ENCODE measurements at regions not wholly inside any gene's neighbourhood (a gene's known extent, or its start where the extent isn't known, plus 50 kb on each side); places are given as distances from the start of the nearest gene placed in this dataset.

GRCh38 chr14:101445278-101445677, 116.0 kb upstream of the DIO3 start:
- no peak for TF ChIP-seq CTCF (IDR thresholded peaks at IDR 0.05; ENCODE audit: insufficient read depth, low read length, poor library complexity, severe bottlenecking)
- Histone ChIP-seq H3K36me3 (ENCODE audit: control insufficient read depth, insufficient read depth, low read length) (no peaks in the 10 kb centered on the region), H3K27me3 (ENCODE audit: control insufficient read depth, insufficient read depth, low read length) (no peaks in the 10 kb centered on the region), H3K4me3 (ENCODE audit: low read depth, low read length) (no peak overlapping the region)
- DNase-seq (ENCODE audit: low read depth): no peak

- H3K4me3 ChIP-seq (ENCODE audit: low read depth, low read length): no peak overlapping the region
- no peaks in the 10 kb centered on the region for H3K36me3 ChIP-seq (ENCODE audit: control insufficient read depth, insufficient read depth, low read length)
- no peak for TF ChIP-seq CTCF (IDR thresholded peaks at IDR 0.05; ENCODE audit: insufficient read depth, low read length, poor library complexity, severe bottlenecking)
- DNase-seq (ENCODE audit: low read depth): no peak
- no peaks in the 10 kb centered on the region for H3K27me3 ChIP-seq (ENCODE audit: control insufficient read depth, insufficient read depth, low read length)
Observed at GRCh38 chr14:101446387-101446969, 114.8 kb upstream of the DIO3 start.

GRCh38 chr14:101449114-101449513, 112.2 kb upstream of the DIO3 start:
- no peaks in the 10 kb centered on the region for H3K27me3 ChIP-seq (ENCODE audit: control insufficient read depth, insufficient read depth, low read length)
- no peak overlapping the region for H3K4me3 ChIP-seq (ENCODE audit: low read depth, low read length)
- H3K36me3 ChIP-seq (ENCODE audit: control insufficient read depth, insufficient read depth, low read length): no peaks in the 10 kb centered on the region
- no peak for DNase-seq (ENCODE audit: low read depth)
- TF ChIP-seq CTCF (IDR thresholded peaks at IDR 0.05; ENCODE audit: insufficient read depth, low read length, poor library complexity, severe bottlenecking): no peak

GRCh38 chr14:101451166-101451565, 110.1 kb upstream of the DIO3 start:
- no peak for TF ChIP-seq CTCF (IDR thresholded peaks at IDR 0.05; ENCODE audit: insufficient read depth, low read length, poor library complexity, severe bottlenecking)
- Histone ChIP-seq H3K27me3 (ENCODE audit: control insufficient read depth, insufficient read depth, low read length) (peaks cover 14% of the 10 kb centered on the region), H3K4me3 (ENCODE audit: low read depth, low read length) (no peak overlapping the region), H3K36me3 (ENCODE audit: control insufficient read depth, insufficient read depth, low read length) (no peaks in the 10 kb centered on the region)
- no peak for DNase-seq (ENCODE audit: low read depth)

GRCh38 chr14:101453225-101453624, 108.1 kb upstream of the DIO3 start:
- DNase-seq (ENCODE audit: low read depth): no peak
- TF ChIP-seq CTCF (IDR thresholded peaks at IDR 0.05; ENCODE audit: insufficient read depth, low read length, poor library complexity, severe bottlenecking): no peak
- no peak overlapping the region for H3K4me3 ChIP-seq (ENCODE audit: low read depth, low read length)
- H3K27me3 ChIP-seq (ENCODE audit: control insufficient read depth, insufficient read depth, low read length): peaks cover 30% of the 10 kb centered on the region
- no peaks in the 10 kb centered on the region for H3K36me3 ChIP-seq (ENCODE audit: control insufficient read depth, insufficient read depth, low read length)

GRCh38 chr14:101454229-101454628, 107.1 kb upstream of the DIO3 start:
- no peak for DNase-seq (ENCODE audit: low read depth)
- no peak for TF ChIP-seq CTCF (IDR thresholded peaks at IDR 0.05; ENCODE audit: insufficient read depth, low read length, poor library complexity, severe bottlenecking)
- Histone ChIP-seq H3K4me3 (ENCODE audit: low read depth, low read length) (no peak overlapping the region), H3K27me3 (ENCODE audit: control insufficient read depth, insufficient read depth, low read length) (peaks cover 40% of the 10 kb centered on the region), H3K36me3 (ENCODE audit: control insufficient read depth, insufficient read depth, low read length) (no peaks in the 10 kb centered on the region)

Measured in kidney epithelial cell (primary cell).